Osteocyte (in vitro differentiated cells): ENCODE measurements at regions not wholly inside any gene's neighbourhood (a gene's known extent, or its start where the extent isn't known, plus 50 kb on each side); places are given as distances from the start of the nearest gene placed in this dataset.

Experiments
- DNase-seq: peaks from one replicate; pipeline ENCODE4 v3.0.0; 2021; ENCODE audit warnings: mixed read lengths; ENCODE audit not compliant: unreplicated experiment; ENCODE audit errors: extremely low spot score
- H3K27ac Mint-ChIP-seq: one replicate; pipeline ENCODE4 v1.8.0; 2021; ENCODE audit warnings: mild to moderate bottlenecking, mixed read lengths; ENCODE audit not compliant: unreplicated experiment
- H3K27me3 Mint-ChIP-seq: one replicate; pipeline ENCODE4 v1.8.0; 2021; ENCODE audit warnings: mixed read lengths; ENCODE audit not compliant: unreplicated experiment
- H3K36me3 Mint-ChIP-seq: one replicate; pipeline ENCODE4 v1.8.0; 2021; ENCODE audit warnings: mixed read lengths; ENCODE audit not compliant: unreplicated experiment
- H3K4me1 Mint-ChIP-seq: one replicate; pipeline ENCODE4 v1.8.0; 2021; ENCODE audit warnings: mixed read lengths; ENCODE audit not compliant: unreplicated experiment
- H3K4me3 Mint-ChIP-seq: one replicate; pipeline ENCODE4 v1.8.0; 2021; ENCODE audit warnings: mild to moderate bottlenecking, moderate library complexity, mixed read lengths; ENCODE audit not compliant: unreplicated experiment
- H3K9me3 Mint-ChIP-seq: one replicate; pipeline ENCODE4 v1.8.0; 2021; ENCODE audit warnings: mixed read lengths; ENCODE audit not compliant: unreplicated experiment
- TF ChIP-seq, protein P1 (sequence below): fragments of 200-600 bp; sonication (generic); IDR thresholded peaks from 2 replicates; pipeline ENCODE4 v1.5.0; 2021; ENCODE audit warnings: antibody characterized with exemption, mild to moderate bottlenecking, moderate library complexity

DNA sequence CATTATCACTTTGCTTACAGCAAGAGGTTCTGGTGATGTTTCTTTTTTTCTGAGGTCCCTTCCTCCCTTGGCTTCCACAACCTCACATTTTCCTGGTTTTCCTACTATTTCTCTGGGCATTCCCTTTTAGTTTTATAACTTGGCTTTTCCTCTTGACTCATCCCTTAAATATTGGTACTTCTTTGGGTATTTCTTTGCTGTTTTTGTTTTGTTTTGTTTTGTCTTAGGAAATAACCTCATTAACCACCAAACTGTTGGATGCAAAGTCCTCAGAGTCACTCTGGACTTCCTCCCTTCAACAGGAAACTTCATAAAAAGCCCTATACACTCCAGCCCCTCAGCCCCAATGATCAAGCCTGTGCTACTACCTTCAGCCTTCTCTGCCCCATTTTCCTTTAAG, 211.1 kb downstream of the DUSP10 start:
- Mint-ChIP-seq H3K27me3 (peaks cover 11% of the 10 kb centered on the region), H3K27ac (no peak overlapping the region), H3K36me3 (no peaks in the 10 kb centered on the region), H3K9me3 (peaks cover 3% of the 10 kb centered on the region), H3K4me1 (no peaks in the 10 kb centered on the region), H3K4me3 (no peak overlapping the region)
- DNase-seq, result no peak
- TF ChIP-seq, protein P1, sequence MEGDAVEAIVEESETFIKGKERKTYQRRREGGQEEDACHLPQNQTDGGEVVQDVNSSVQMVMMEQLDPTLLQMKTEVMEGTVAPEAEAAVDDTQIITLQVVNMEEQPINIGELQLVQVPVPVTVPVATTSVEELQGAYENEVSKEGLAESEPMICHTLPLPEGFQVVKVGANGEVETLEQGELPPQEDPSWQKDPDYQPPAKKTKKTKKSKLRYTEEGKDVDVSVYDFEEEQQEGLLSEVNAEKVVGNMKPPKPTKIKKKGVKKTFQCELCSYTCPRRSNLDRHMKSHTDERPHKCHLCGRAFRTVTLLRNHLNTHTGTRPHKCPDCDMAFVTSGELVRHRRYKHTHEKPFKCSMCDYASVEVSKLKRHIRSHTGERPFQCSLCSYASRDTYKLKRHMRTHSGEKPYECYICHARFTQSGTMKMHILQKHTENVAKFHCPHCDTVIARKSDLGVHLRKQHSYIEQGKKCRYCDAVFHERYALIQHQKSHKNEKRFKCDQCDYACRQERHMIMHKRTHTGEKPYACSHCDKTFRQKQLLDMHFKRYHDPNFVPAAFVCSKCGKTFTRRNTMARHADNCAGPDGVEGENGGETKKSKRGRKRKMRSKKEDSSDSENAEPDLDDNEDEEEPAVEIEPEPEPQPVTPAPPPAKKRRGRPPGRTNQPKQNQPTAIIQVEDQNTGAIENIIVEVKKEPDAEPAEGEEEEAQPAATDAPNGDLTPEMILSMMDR, result no peak

DNA sequence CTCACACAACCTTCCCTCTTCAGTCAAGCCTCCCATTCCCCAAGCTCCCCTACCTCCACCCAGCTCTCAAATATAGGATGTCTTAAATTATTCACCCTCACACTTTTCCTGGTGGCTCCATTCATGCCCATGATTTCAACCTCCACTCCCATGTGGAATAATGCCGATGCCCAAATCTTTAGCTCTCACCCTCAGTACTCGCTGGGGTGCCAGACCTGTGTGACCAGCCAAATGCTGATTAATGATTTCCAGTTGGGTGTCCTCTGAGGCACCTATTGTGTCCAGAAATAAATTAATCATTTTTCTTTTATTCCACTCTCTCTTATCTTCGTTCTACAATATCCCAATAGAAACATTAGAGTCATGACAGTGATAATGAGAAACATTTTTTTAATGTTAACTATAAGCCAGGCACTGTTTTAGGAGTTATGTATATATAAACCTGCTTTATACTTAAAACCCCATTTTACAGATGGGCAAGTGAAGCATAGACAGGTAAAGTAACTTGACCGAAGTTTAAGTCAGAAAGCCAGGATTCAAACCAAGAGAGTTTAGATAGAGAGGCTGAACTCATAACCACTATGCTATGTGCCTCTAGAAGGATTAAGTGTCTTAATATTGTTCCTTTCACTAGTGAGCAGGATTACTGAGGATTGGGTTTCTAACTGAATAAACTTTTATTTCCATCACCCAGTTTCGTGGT, 209.7 kb downstream of the DUSP10 start:
- Mint-ChIP-seq H3K4me3 (no peak overlapping the region), H3K36me3 (no peaks in the 10 kb centered on the region), H3K4me1 (no peaks in the 10 kb centered on the region), H3K27ac (no peak overlapping the region), H3K27me3 (peaks cover 20% of the 10 kb centered on the region), H3K9me3 (no peaks in the 10 kb centered on the region)
- TF ChIP-seq, protein P1, result no peak
- DNase-seq, result no peak

DNA sequence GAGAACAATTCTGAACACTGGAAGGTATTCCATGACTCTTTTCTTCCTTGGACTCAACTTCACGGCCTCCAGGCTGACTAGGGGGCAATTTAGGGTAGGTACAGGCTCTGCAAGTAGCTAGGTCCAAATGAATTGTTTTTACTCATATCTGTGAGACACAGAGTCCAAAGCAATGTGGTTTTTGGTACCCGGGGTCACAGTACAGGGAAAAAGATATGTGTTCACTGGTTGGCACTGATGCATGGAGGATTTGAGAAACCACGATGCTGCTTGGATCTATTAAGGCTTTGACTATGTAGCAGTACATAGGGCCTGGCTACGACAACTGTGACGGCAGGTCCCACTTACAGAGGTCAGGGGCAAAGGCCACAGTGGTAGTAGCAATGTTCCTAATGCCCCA, 200.6 kb downstream of the DUSP10 start:
- no peak overlapping the region for H3K27ac Mint-ChIP-seq
- peaks cover 60% of the 10 kb centered on the region for H3K27me3 Mint-ChIP-seq
- H3K4me3 Mint-ChIP-seq, result no peak overlapping the region
- TF ChIP-seq, protein P1, result no peak
- no peak for DNase-seq
- no peaks in the 10 kb centered on the region for H3K4me1 Mint-ChIP-seq
- H3K36me3 Mint-ChIP-seq, result no peaks in the 10 kb centered on the region
- H3K9me3 Mint-ChIP-seq, result no peaks in the 10 kb centered on the region

DNA sequence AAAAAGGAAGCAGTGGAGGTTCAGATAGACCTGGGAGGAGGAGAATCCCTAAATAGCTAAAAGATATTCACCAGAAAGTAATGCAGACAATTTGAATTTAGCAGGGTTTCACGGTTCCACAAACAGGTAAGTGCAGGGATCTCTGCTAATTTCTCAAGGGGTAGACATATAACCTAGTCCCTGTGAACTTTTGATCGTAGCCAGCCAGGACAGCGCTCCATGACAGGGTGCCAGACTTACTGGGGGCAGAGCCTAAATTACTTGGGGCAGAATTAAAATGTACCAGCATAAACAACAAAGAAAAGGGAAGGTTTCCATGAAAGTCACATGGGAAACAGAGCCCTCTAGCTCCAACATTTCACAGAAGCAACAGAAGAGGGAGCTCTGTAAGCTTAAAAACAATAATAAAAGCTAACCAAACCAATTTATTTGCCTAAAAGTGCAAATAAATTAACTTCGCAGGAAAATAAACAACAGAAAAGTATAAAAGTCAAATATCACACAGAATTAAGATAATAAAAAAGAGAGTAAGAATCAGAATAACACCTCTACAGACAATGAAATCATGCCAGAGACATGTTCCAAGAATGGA, 198.3 kb downstream of the DUSP10 start:
- TF ChIP-seq, protein P1, result peak; percentile 62
- no peaks in the 10 kb centered on the region for H3K36me3 Mint-ChIP-seq
- no peaks in the 10 kb centered on the region for H3K4me1 Mint-ChIP-seq
- H3K27me3 Mint-ChIP-seq, result peaks cover 46% of the 10 kb centered on the region
- no peak overlapping the region for H3K4me3 Mint-ChIP-seq
- H3K27ac Mint-ChIP-seq, result no peak overlapping the region
- DNase-seq, result no peak
- peaks cover 4% of the 10 kb centered on the region for H3K9me3 Mint-ChIP-seq

DNA sequence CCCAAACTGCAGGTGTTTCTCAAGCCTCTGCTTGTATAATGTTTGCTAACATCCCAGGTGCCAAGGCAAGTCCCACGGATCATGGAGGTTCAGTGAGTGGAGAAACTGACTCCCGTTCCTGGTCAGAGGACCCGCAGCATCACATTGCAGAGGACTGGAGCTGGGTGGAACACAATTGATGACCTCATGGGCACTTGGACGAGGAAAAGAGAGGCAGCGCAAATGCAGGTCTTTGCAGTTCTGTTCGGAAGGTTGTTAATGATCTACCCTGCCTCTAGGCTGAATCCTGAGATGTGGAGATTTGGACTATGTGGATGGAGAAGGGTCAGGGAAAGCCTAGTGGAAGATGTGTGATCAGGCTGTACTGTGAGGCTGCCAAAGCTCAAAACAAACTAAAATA, 192.9 kb downstream of the DUSP10 start:
- no peak overlapping the region for H3K4me3 Mint-ChIP-seq
- no peaks in the 10 kb centered on the region for H3K36me3 Mint-ChIP-seq
- no peak for DNase-seq
- H3K27ac Mint-ChIP-seq, result no peak overlapping the region
- TF ChIP-seq, protein P1, result no peak
- H3K9me3 Mint-ChIP-seq, result peaks cover 4% of the 10 kb centered on the region
- H3K4me1 Mint-ChIP-seq, result no peaks in the 10 kb centered on the region
- peaks cover 24% of the 10 kb centered on the region for H3K27me3 Mint-ChIP-seq
